ENCODE measurements at regions not wholly inside any gene's neighbourhood (a gene's known extent, or its start where the extent isn't known, plus 50 kb on each side); places are given as distances from the start of the nearest gene placed in this dataset.
"Not testable (repeated sequence)": the region's sequence is repeated elsewhere in the genome, so short reads cannot be mapped to it uniquely, and the experiment has no call there.

DNA sequence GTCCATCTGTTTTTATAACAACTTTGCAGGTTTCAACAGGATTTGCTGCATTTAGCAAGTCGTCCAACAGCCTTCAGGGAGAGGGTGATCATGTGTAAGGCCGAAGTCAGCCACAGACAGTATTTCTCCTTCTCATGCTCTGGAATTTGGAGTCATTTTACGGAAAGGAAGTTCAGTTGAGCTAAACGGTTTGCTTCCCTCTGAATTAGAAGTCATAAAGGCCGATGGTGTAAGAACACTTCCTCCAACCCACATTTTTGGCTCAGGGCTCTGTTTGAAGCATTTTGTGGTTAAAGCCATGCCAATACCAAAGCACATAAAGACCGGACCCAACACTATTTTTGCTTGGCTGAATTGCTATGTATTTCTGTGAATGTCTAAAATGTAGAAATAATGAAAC is 129.5 kb downstream of the TMEM182 start:
- Histone ChIP-seq H3K4me3 (no peak overlapping the region), H3K27ac (no peak overlapping the region), H3K36me3 (no peaks in the 10 kb centered on the region), H3K27me3 (no peaks in the 10 kb centered on the region), H3K4me1 (no peaks in the 10 kb centered on the region), H3K9me3 (no peaks in the 10 kb centered on the region)
- ATAC-seq = peak; percentile 75
- DNase-seq = no peak
- TF ChIP-seq, protein P1, sequence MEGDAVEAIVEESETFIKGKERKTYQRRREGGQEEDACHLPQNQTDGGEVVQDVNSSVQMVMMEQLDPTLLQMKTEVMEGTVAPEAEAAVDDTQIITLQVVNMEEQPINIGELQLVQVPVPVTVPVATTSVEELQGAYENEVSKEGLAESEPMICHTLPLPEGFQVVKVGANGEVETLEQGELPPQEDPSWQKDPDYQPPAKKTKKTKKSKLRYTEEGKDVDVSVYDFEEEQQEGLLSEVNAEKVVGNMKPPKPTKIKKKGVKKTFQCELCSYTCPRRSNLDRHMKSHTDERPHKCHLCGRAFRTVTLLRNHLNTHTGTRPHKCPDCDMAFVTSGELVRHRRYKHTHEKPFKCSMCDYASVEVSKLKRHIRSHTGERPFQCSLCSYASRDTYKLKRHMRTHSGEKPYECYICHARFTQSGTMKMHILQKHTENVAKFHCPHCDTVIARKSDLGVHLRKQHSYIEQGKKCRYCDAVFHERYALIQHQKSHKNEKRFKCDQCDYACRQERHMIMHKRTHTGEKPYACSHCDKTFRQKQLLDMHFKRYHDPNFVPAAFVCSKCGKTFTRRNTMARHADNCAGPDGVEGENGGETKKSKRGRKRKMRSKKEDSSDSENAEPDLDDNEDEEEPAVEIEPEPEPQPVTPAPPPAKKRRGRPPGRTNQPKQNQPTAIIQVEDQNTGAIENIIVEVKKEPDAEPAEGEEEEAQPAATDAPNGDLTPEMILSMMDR (IDR thresholded peaks at IDR 0.05) = no peak
- intact Hi-C loops (cut with DNase I) = no loop called here

DNA sequence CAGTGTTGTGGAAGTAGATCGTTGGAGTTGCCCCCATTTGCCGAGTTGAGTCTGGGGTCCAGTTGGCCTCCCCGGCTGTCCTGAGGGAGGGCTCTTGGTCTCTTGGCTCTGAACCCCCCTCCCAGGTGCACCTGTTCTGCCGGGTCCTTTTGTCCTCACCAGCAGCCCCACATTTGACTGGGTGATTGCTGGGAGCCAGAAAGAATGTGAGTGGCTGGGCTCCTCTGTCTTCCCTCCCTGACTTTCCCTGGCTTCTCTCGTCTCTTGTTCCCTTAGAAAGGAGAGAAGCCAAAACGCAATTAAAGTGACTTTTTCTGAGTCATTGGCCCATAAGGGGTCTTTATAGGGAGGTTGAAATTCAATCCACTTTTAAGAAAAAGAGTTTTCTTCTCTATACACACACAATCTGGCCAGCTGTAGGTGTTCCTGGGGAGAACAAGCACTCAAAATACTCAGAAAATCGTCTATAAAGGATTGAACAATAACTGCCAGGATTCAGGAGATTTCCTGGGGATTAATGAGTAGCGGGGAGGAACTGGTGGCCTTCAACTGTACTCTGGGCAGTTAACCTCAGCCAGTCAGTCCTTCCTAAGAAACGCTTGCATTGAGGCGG is 131.0 kb downstream of the TMEM182 start:
- TF ChIP-seq, protein P1 (IDR thresholded peaks at IDR 0.05) = no peak
- H3K4me3 ChIP-seq = no peak overlapping the region
- intact Hi-C loops (cut with DNase I) = no loop called here
- DNase-seq = no peak
- no peaks in the 10 kb centered on the region for H3K4me1 ChIP-seq
- ATAC-seq = no peak
- no peak overlapping the region for H3K27ac ChIP-seq
- no peaks in the 10 kb centered on the region for H3K36me3 ChIP-seq
- H3K27me3 ChIP-seq = no peaks in the 10 kb centered on the region
- H3K9me3 ChIP-seq = no peaks in the 10 kb centered on the region

DNA sequence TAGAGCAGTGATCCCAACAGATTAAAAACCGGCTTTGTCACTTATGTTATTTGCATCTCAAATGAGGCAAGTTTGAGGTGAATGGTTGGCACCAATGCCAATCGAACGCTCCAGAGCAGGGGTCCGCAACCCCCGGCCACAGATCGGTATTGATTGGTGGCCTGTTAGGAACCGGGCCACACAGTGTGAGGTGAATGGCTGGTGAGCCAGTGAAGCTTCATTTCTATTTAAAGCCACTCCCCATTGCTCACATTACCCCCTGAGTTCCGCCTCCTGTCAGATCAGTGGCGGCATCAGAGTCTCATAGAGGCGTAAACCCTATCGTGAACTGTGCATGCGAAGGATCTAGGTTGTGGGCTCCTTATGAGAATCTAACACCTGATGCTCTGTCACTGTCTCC is 132.0 kb downstream of the TMEM182 start:
- TF ChIP-seq, protein P1 (IDR thresholded peaks at IDR 0.05) = no peak
- H3K4me1 ChIP-seq = no peaks in the 10 kb centered on the region
- no peaks in the 10 kb centered on the region for H3K9me3 ChIP-seq
- H3K4me3 ChIP-seq = no peak overlapping the region
- DNase-seq = no peak
- intact Hi-C loops (cut with DNase I) = no loop called here
- H3K27me3 ChIP-seq = no peaks in the 10 kb centered on the region
- H3K27ac ChIP-seq = no peak overlapping the region
- ATAC-seq = no peak
- no peaks in the 10 kb centered on the region for H3K36me3 ChIP-seq

DNA sequence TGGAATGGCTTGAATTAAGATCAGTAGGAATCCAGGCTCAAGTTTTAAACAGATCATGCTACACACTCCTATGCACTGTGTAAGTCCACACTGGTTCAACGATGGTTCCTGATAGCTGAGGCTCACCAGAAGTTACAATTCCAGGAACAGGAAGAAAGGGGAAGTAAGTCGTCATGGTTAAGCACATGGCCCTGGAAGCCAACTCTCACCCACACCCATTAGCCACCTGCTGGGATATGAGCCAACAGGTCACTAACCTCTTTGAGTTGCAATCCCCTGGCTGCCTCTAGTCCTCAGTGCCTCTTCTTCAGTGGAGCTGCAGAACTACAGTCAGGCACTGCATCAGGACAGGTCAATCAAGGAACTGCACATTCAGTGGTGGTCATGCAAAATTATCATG is 133.5 kb downstream of the TMEM182 start:
- ATAC-seq = peak; percentile 79
- intact Hi-C loops (cut with DNase I) = no loop called here

DNA sequence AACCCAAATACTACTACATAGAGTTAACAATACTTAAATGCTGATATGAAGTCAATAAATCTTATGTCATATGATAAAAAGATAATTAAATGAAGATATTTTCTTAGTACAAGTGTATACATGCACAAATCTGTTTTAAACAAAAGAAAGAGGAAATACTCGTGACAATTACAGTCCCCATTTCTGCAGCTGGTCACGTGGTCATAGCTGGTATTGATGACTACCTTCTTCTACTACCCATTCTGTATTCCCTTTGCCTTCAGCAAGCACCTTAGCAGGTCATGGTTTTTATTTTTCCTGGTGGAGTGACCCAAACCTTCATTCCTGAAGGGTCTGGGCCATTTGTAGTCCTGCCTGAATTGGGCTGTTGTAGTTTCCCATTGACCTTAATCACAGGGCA is 147.4 kb downstream of the TMEM182 start:
- intact Hi-C loops (cut with DNase I); ATAC-seq: not testable (repeated sequence)

More for the DNA sequence above, 133.5 kb downstream of the TMEM182 start:
- Histone ChIP-seq H3K4me1 (no peaks in the 10 kb centered on the region), H3K27me3 (no peaks in the 10 kb centered on the region), H3K27ac (no peak overlapping the region), H3K4me3 (no peak overlapping the region), H3K9me3 (no peaks in the 10 kb centered on the region), H3K36me3 (no peaks in the 10 kb centered on the region)
- TF ChIP-seq, protein P1 (IDR thresholded peaks at IDR 0.05) = no peak
- DNase-seq = no peak

DNA sequence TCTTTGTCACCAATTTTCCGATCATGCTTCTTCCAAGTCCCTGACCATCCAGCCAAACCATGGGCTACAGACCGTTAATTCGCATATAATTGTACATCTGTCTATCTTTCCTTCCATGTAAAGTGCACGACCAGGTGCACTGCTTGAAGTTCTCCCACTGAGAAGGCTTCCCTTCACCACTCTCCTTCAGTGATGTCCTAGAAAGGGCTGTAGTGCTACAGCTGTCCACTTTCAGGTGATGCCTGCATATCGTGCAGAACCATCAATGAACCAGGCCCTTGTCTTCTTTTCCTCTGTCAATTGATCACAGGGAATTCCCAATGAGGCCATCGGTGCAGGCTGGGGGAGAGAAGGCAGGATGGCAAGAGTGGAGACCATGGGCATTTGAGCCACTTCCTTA is 148.9 kb downstream of the TMEM182 start:
- H3K36me3 ChIP-seq = no peaks in the 10 kb centered on the region
- no peak overlapping the region for H3K4me3 ChIP-seq
- H3K9me3 ChIP-seq = no peaks in the 10 kb centered on the region
- H3K27me3 ChIP-seq = no peaks in the 10 kb centered on the region
- no peak overlapping the region for H3K27ac ChIP-seq
- no peak for DNase-seq
- ATAC-seq = no peak
- intact Hi-C loops (cut with DNase I) = no loop called here
- no peaks in the 10 kb centered on the region for H3K4me1 ChIP-seq
- TF ChIP-seq, protein P1 (IDR thresholded peaks at IDR 0.05) = no peak

More for the DNA sequence above, 147.4 kb downstream of the TMEM182 start:
- H3K27ac ChIP-seq, H3K4me1 ChIP-seq, H3K27me3 ChIP-seq, H3K36me3 ChIP-seq, H3K4me3 ChIP-seq, DNase-seq, H3K9me3 ChIP-seq: not testable (repeated sequence)
